ENCODE measurements at regions not wholly inside any gene's neighbourhood (a gene's known extent, or its start where the extent isn't known, plus 50 kb on each side); places are given as distances from the start of the nearest gene placed in this dataset.

GRCh38 chr16:35626041-35626440 is 2166.6 kb downstream of the TP53TG3F start:
- no peak for TF ChIP-seq EZH2 (IDR thresholded peaks at IDR 0.05; ENCODE audit: insufficient read depth, poor library complexity, severe bottlenecking)
- no peak for TF ChIP-seq EZH2phosphoT487 (IDR thresholded peaks at IDR 0.05; ENCODE audit: insufficient read depth, low read depth)

All from GM23248 (cell line).